ENCODE measurements at regions not wholly inside any gene's neighbourhood (a gene's known extent, or its start where the extent isn't known, plus 50 kb on each side); places are given as distances from the start of the nearest gene placed in this dataset.
"Not testable (repeated sequence)": the region's sequence is repeated elsewhere in the genome, so short reads cannot be mapped to it uniquely, and the experiment has no call there.

GRCh38 chr6:86731631-86732030, 205.7 kb upstream of the HTR1E start:
- not testable (repeated sequence) for DNase-seq (ENCODE audit: low spot score)

GRCh38 chr6:86730772-86731171, 206.6 kb upstream of the HTR1E start:
- DNase-seq (ENCODE audit: low spot score) = not testable (repeated sequence)

GRCh38 chr6:86730216-86730615, 207.1 kb upstream of the HTR1E start:
- no peak for DNase-seq (ENCODE audit: low spot score)

GRCh38 chr6:86728976-86729375, 208.4 kb upstream of the HTR1E start:
- DNase-seq (ENCODE audit: low spot score) = no peak

- DNase-seq (ENCODE audit: low spot score) = no peak
These were observed 212.6 kb upstream of the HTR1E start for GRCh38 chr6:86724695-86725094.

- DNase-seq (ENCODE audit: low spot score) = no peak
These were observed 213.6 kb upstream of the HTR1E start for GRCh38 chr6:86723729-86724128.

GRCh38 chr6:86723151-86723550, 214.2 kb upstream of the HTR1E start:
- no peak for DNase-seq (ENCODE audit: low spot score)

- DNase-seq (ENCODE audit: low spot score) = no peak
These were observed 215.2 kb upstream of the HTR1E start for GRCh38 chr6:86722131-86722530.

GRCh38 chr6:86715676-86716075, 221.7 kb upstream of the HTR1E start:
- no peak for DNase-seq (ENCODE audit: low spot score)

GRCh38 chr6:86712039-86712438, 225.3 kb upstream of the HTR1E start:
- no peak for DNase-seq (ENCODE audit: low spot score)

- no peak for DNase-seq (ENCODE audit: low spot score)
These were observed 229.7 kb upstream of the HTR1E start for GRCh38 chr6:86707545-86708120.

- DNase-seq (ENCODE audit: low spot score) = no peak
These were observed 230.9 kb upstream of the HTR1E start for GRCh38 chr6:86706449-86706848.

- not testable (repeated sequence) for DNase-seq (ENCODE audit: low spot score)
These were observed 236.1 kb upstream of the HTR1E start for GRCh38 chr6:86701228-86701627.

- DNase-seq (ENCODE audit: low spot score) = no peak
These were observed 250.8 kb upstream of the HTR1E start for GRCh38 chr6:86686496-86686895.

GRCh38 chr6:86685230-86685797, 252.0 kb upstream of the HTR1E start:
- no peak for DNase-seq (ENCODE audit: low spot score)

GRCh38 chr6:86683132-86683908, 254.0 kb upstream of the HTR1E start:
- no peak for DNase-seq (ENCODE audit: low spot score)

GRCh38 chr6:86682297-86682696, 255.0 kb upstream of the HTR1E start:
- DNase-seq (ENCODE audit: low spot score) = no peak

- DNase-seq (ENCODE audit: low spot score) = not testable (repeated sequence)
These were observed 256.2 kb upstream of the HTR1E start for GRCh38 chr6:86681140-86681539.

- DNase-seq (ENCODE audit: low spot score) = not testable (repeated sequence)
These were observed 265.2 kb upstream of the HTR1E start for GRCh38 chr6:86672125-86672524.

GRCh38 chr6:86657192-86657591, 280.1 kb upstream of the HTR1E start:
- DNase-seq (ENCODE audit: low spot score) = no peak

GRCh38 chr6:86629123-86629522, 308.2 kb upstream of the HTR1E start:
- DNase-seq (ENCODE audit: low spot score) = no peak

- no peak for DNase-seq (ENCODE audit: low spot score)
These were observed 317.9 kb upstream of the HTR1E start for GRCh38 chr6:86619428-86619827.

GRCh38 chr6:86615299-86615698, 322.0 kb upstream of the HTR1E start:
- DNase-seq (ENCODE audit: low spot score) = no peak

All from globus pallidus (tissue), 1 donor.